ENCODE measurements at regions not wholly inside any gene's neighbourhood (a gene's known extent, or its start where the extent isn't known, plus 50 kb on each side); places are given as distances from the start of the nearest gene placed in this dataset.

DNA sequence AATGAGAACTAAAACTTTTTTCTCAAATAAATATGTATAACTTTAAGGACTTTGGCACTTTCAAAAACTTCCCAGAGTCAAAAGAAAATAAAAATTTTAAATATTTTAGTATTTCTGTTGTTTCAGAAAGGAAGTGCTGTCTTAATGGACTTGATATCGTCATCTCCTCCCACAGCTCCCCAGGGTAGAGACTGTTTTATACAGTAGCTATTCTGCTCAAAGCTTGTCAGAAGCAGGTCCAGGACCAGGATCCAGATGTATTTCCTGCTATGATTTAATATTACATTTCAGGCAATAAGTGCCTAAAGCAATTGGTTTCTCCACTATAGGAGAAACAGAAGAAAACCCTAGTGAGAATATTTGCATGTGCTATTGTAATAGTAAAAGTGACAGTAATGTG, 218.5 kb upstream of the G2E3 start:
- Mint-ChIP-seq H3K27ac (no peak overlapping the region), H3K36me3 (no peaks in the 10 kb centered on the region), H3K9me3 (peaks cover 3% of the 10 kb centered on the region), H3K4me3 (no peak overlapping the region), H3K27me3 (no peaks in the 10 kb centered on the region), H3K4me1 (ENCODE audit: unreplicated experiment) (peaks cover 9% of the 10 kb centered on the region)
- no peak for TF ChIP-seq CTCF (conservative IDR thresholded peaks at IDR 0.05)
- DNase-seq (ENCODE audit: extremely low spot score, unreplicated experiment), result no peak

DNA sequence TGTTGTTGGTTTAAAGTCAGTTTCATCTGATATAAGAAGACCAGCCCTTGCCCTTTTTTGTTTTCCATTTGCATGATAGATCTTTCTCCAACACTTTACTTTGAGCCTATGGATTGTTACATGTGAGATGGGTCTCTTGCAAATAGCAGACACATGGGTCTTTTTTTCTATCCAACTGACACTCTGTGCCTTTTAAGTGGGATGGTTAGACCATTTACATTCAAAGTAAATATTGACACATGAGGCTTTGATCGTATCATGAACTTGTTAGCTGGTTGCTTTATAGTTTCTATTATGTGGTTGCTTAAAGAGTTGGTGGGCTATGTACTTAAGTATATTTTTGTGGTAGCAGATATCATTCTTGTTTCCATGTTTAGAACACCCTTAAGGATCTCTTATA, 213.4 kb upstream of the G2E3 start:
- no peak for TF ChIP-seq CTCF (conservative IDR thresholded peaks at IDR 0.05)
- H3K27me3 Mint-ChIP-seq, result peaks cover 2% of the 10 kb centered on the region
- DNase-seq (ENCODE audit: extremely low spot score, unreplicated experiment), result no peak
- no peak overlapping the region for H3K4me3 Mint-ChIP-seq
- H3K4me1 Mint-ChIP-seq (ENCODE audit: unreplicated experiment), result no peaks in the 10 kb centered on the region
- H3K36me3 Mint-ChIP-seq, result peaks cover 2% of the 10 kb centered on the region
- H3K27ac Mint-ChIP-seq, result no peak overlapping the region
- no peaks in the 10 kb centered on the region for H3K9me3 Mint-ChIP-seq

- no peak for DNase-seq (ENCODE audit: extremely low spot score, unreplicated experiment)
- H3K27me3 Mint-ChIP-seq, result peaks cover 4% of the 10 kb centered on the region
- peaks cover 3% of the 10 kb centered on the region for H3K36me3 Mint-ChIP-seq
- H3K9me3 Mint-ChIP-seq, result no peaks in the 10 kb centered on the region
- no peak overlapping the region for H3K27ac Mint-ChIP-seq
- no peak overlapping the region for H3K4me3 Mint-ChIP-seq
- no peaks in the 10 kb centered on the region for H3K4me1 Mint-ChIP-seq (ENCODE audit: unreplicated experiment)
- TF ChIP-seq CTCF (conservative IDR thresholded peaks at IDR 0.05), result no peak
These were observed 210.5 kb upstream of the G2E3 start for GRCh38 chr14:30348445-30348844.

- Mint-ChIP-seq H3K9me3 (no peaks in the 10 kb centered on the region), H3K27me3 (peaks cover 4% of the 10 kb centered on the region), H3K4me3 (no peak overlapping the region), H3K36me3 (peaks cover 3% of the 10 kb centered on the region), H3K27ac (no peak overlapping the region), H3K4me1 (ENCODE audit: unreplicated experiment) (peaks cover 2% of the 10 kb centered on the region)
- no peak for TF ChIP-seq CTCF (conservative IDR thresholded peaks at IDR 0.05)
- DNase-seq (ENCODE audit: extremely low spot score, unreplicated experiment), result no peak
These were observed 209.4 kb upstream of the G2E3 start for GRCh38 chr14:30349520-30349919.

DNA sequence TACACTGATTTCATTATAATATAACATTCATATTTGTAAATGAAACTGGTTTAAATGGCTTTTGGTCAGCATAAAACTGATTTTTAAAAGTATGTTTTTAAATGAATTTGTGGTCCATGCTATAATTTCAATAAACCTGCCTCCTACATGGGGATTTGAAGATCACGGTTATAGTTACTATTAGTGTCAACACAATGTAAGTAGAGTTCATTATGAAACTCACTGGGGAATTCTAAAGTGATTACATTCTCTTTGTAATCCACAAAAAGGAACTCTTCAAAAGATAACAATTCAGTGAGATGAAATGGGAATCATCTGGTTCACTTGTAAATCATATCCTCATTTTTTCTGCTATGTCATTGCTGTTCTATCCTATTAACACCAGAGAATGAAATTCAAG, 204.5 kb upstream of the G2E3 start:
- H3K27ac Mint-ChIP-seq, result no peak overlapping the region
- TF ChIP-seq CTCF (conservative IDR thresholded peaks at IDR 0.05), result no peak
- H3K27me3 Mint-ChIP-seq, result peaks cover 4% of the 10 kb centered on the region
- no peak overlapping the region for H3K4me3 Mint-ChIP-seq
- DNase-seq (ENCODE audit: extremely low spot score, unreplicated experiment), result no peak
- H3K4me1 Mint-ChIP-seq (ENCODE audit: unreplicated experiment), result peaks cover 14% of the 10 kb centered on the region
- H3K36me3 Mint-ChIP-seq, result peaks cover 3% of the 10 kb centered on the region
- H3K9me3 Mint-ChIP-seq, result no peaks in the 10 kb centered on the region

DNA sequence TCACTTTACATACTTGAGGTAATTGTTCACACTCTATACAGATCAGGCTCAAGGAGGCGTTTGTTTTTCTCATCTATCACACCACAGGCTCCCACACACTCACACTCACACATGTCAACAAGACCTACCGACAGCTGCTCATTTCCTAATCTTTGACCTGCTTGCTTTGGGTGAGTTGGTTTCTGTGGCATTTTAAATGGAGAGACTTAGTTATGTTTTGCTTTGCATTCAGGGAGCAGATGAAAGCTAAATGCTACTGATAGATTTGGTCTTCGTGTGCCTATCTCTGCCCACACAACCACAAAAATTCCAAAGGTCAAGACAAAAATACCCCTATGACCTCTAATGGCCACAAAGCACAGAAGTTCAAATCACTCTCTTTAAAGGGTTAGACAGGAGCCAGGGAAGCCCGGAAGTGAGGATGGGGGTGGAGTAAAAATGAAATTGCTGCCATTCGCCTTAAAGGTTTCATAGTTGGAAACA, 203.5 kb upstream of the G2E3 start:
- no peak for DNase-seq (ENCODE audit: extremely low spot score, unreplicated experiment)
- peaks cover 2% of the 10 kb centered on the region for H3K27me3 Mint-ChIP-seq

More for the DNA sequence above, 203.5 kb upstream of the G2E3 start:
- Mint-ChIP-seq H3K4me1 (ENCODE audit: unreplicated experiment) (peaks cover 14% of the 10 kb centered on the region), H3K9me3 (no peaks in the 10 kb centered on the region), H3K27ac (no peak overlapping the region), H3K36me3 (peaks cover 1% of the 10 kb centered on the region), H3K4me3 (no peak overlapping the region)
- TF ChIP-seq CTCF (conservative IDR thresholded peaks at IDR 0.05), result no peak

Data from type B pancreatic cell (in vitro differentiated cells).